ENCODE measurements at regions not wholly inside any gene's neighbourhood (a gene's known extent, or its start where the extent isn't known, plus 50 kb on each side); places are given as distances from the start of the nearest gene placed in this dataset.

GRCh38 chr1:94305704-94306103 is 68.3 kb upstream of the ARHGAP29 start:
- H3K4me3 ChIP-seq, result no peak overlapping the region
- TF ChIP-seq EP300 (IDR thresholded peaks at IDR 0.05) (no peak), POLR2AphosphoS5 (IDR thresholded peaks at IDR 0.05) (no peak), POLR2A (IDR thresholded peaks at IDR 0.05) (no peak)
- TF ChIP-seq, protein P1, sequence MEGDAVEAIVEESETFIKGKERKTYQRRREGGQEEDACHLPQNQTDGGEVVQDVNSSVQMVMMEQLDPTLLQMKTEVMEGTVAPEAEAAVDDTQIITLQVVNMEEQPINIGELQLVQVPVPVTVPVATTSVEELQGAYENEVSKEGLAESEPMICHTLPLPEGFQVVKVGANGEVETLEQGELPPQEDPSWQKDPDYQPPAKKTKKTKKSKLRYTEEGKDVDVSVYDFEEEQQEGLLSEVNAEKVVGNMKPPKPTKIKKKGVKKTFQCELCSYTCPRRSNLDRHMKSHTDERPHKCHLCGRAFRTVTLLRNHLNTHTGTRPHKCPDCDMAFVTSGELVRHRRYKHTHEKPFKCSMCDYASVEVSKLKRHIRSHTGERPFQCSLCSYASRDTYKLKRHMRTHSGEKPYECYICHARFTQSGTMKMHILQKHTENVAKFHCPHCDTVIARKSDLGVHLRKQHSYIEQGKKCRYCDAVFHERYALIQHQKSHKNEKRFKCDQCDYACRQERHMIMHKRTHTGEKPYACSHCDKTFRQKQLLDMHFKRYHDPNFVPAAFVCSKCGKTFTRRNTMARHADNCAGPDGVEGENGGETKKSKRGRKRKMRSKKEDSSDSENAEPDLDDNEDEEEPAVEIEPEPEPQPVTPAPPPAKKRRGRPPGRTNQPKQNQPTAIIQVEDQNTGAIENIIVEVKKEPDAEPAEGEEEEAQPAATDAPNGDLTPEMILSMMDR (IDR thresholded peaks at IDR 0.05), result no peak
- H3K4me1 ChIP-seq, result peaks cover 0 to 9% (median 5%) of the 10 kb centered on the region in 4 donors
- no peaks in the 10 kb centered on the region for H3K9me3 ChIP-seq
- no peak for DNase-seq
- intact Hi-C loops (cut with DNase I; ENCODE audit: low total_unique reads), result no loop called here
- no peaks in the 10 kb centered on the region for H3K27me3 ChIP-seq
- H3K36me3 ChIP-seq, result no peaks in the 10 kb centered on the region
- H3K27ac ChIP-seq, result no peak overlapping the region
- 55 to 88% (median 80%) methylated on average over 1 of the region's 1 CpG for WGBS, 5 donors

- intact Hi-C loops (cut with DNase I; ENCODE audit: low total_unique reads), result no loop called here
- TF ChIP-seq EP300 (IDR thresholded peaks at IDR 0.05) (no peak), POLR2AphosphoS5 (IDR thresholded peaks at IDR 0.05) (no peak), POLR2A (IDR thresholded peaks at IDR 0.05) (no peak)
- TF ChIP-seq, protein P1 (IDR thresholded peaks at IDR 0.05), result no peak
Observed at GRCh38 chr1:94304553-94304952, 67.2 kb upstream of the ARHGAP29 start.

GRCh38 chr1:94303005-94303404 is 65.6 kb upstream of the ARHGAP29 start:
- no peaks in the 10 kb centered on the region for H3K9me3 ChIP-seq

More at GRCh38 chr1:94304553-94304952, 67.2 kb upstream of the ARHGAP29 start:
- Histone ChIP-seq H3K4me3 (no peak overlapping the region), H3K36me3 (no peaks in the 10 kb centered on the region), H3K27me3 (no peaks in the 10 kb centered on the region), H3K9me3 (no peaks in the 10 kb centered on the region), H3K27ac (no peak overlapping the region), H3K4me1 (peaks cover 0 to 14% (median 9%) of the 10 kb centered on the region in 4 donors)
- DNase-seq, result no peak
- 78 to 92% (median 88%) methylated on average over 1 of the region's 1 CpG for WGBS, 5 donors

DNA sequence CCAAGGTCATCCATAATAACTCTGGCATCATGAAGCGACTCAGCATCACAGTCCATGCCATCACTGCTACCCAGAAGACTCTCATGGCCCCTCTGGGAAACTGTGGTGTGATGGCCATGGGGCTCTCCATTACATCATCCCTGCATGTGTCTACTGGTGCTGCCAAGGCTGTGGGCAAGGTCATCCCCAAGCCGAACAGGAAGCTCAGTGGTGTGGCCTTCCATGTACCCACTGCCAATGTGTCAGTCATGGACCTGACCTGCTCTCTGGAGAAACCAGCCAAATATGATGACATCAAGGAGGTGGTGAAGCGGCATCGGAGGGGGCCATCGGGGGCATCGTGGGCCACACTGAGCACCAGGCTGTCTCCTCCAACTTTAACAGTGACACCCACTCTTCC is 65.1 kb upstream of the ARHGAP29 start:
- 90 to 96% (median 90%) methylated on average over 6 of the region's 6 CpGs for WGBS, 5 donors
- intact Hi-C loops (cut with DNase I; ENCODE audit: low total_unique reads), result no loop called here
- no peak overlapping the region for H3K27ac ChIP-seq

More at GRCh38 chr1:94303005-94303404, 65.6 kb upstream of the ARHGAP29 start:
- no peak overlapping the region for H3K4me3 ChIP-seq
- no peaks in the 10 kb centered on the region for H3K36me3 ChIP-seq
- no peaks in the 10 kb centered on the region for H3K27me3 ChIP-seq
- no peak for DNase-seq
- 21 to 45% (median 37%) methylated on average over 1 of the region's 1 CpG for WGBS, 5 donors
- no peak overlapping the region for H3K27ac ChIP-seq
- intact Hi-C loops (cut with DNase I; ENCODE audit: low total_unique reads), result no loop called here
- TF ChIP-seq, protein P1 (IDR thresholded peaks at IDR 0.05), result no peak
- H3K4me1 ChIP-seq, result peaks cover 0 to 29% (median 18%) of the 10 kb centered on the region in 4 donors

More for the DNA sequence above, 65.1 kb upstream of the ARHGAP29 start:
- Histone ChIP-seq H3K27me3 (no peaks in the 10 kb centered on the region), H3K4me1 (peaks cover 0 to 33% (median 18%) of the 10 kb centered on the region in 4 donors), H3K36me3 (no peaks in the 10 kb centered on the region), H3K9me3 (no peaks in the 10 kb centered on the region), H3K4me3 (no peak overlapping the region)
- TF ChIP-seq POLR2AphosphoS5 (IDR thresholded peaks at IDR 0.05), result no peak
- no peak for TF ChIP-seq POLR2A (IDR thresholded peaks at IDR 0.05)
- no peak for TF ChIP-seq EP300 (IDR thresholded peaks at IDR 0.05)
- TF ChIP-seq, protein P1 (IDR thresholded peaks at IDR 0.05), result no peak
- no peak for DNase-seq

All from stomach (tissue), 8 donors.